ENCODE measurements at regions not wholly inside any gene's neighbourhood (a gene's known extent, or its start where the extent isn't known, plus 50 kb on each side); places are given as distances from the start of the nearest gene placed in this dataset.

GRCh38 chr10:91707236-91707635 is 74.4 kb upstream of the PPP1R3C start:
- no peaks in the 10 kb centered on the region for H3K79me2 ChIP-seq (ENCODE audit: insufficient read depth, low read length)
- H3F3A ChIP-seq (ENCODE audit: low read depth): no peaks in the 10 kb centered on the region
- no peak for TF ChIP-seq EZH2phosphoT487 (IDR thresholded peaks at IDR 0.05; ENCODE audit: borderline replicate concordance)
- no peak overlapping the region for H3K4me3 ChIP-seq (ENCODE audit: low read length, poor library complexity, severe bottlenecking)
- no peaks in the 10 kb centered on the region for H4K20me1 ChIP-seq (ENCODE audit: insufficient read depth, low read length, poor library complexity, severe bottlenecking)
- peaks cover 10% of the 10 kb centered on the region for H3K4me1 ChIP-seq (ENCODE audit: insufficient read depth, low read length, poor library complexity, severe bottlenecking)
- no peaks in the 10 kb centered on the region for H3K9me2 ChIP-seq (replicated peaks; ENCODE audit: low read depth, low read length)
- H3K27me3 ChIP-seq (ENCODE audit: insufficient read depth, low read length, poor library complexity, severe bottlenecking): no peaks in the 10 kb centered on the region
- no peaks in the 10 kb centered on the region for H3K9me3 ChIP-seq (ENCODE audit: insufficient read depth, low read depth, low read length)
- H2AFZ ChIP-seq (ENCODE audit: low read length): 0 out of 2 replicates have a peak overlapping the region, but pooled peaks have one; percentile 9
- H3K4me2 ChIP-seq (ENCODE audit: low read depth, low read length, poor library complexity, severe bottlenecking): no peak overlapping the region
- no peak overlapping the region for H3K9ac ChIP-seq (ENCODE audit: low read depth, low read length, poor library complexity, severe bottlenecking)
- no peaks in the 10 kb centered on the region for H3K36me3 ChIP-seq (ENCODE audit: insufficient read depth, low read length)

DNA sequence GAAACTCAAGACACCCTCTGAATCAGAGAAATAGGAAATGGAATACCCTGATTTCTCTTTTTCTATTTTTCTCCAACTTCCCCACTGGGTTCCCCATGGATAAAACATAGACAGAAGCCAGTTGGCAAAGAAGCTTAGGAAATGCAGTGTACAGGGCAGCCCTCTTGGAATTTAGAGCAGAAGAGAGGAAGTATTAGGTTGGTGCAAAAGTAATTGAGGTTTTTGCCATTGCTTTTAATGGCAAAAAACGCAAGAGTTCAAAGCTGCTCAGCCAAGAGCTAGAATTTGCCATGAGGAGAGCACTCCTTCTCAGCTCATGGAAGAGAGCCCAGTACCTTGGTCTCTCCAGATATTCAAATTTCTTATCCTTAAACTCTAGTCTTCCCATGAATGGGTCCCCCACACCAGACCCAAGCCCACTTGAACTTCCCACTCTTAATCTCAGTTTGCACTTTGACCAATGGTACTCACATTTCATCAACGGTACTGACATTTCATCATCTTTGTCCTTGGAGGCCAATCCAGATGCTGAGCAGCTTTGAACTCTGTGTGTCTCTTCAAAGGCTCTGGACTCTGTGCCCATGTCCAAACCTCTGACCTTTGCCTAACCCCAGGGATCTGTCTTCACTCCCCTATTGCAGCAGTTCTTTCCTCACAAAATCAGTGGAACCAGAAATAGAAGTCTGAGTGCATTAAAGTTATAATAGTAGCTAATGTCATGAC is 73.2 kb upstream of the PPP1R3C start:
- Histone ChIP-seq H2AFZ (ENCODE audit: low read length) (no peak overlapping the region), H3K4me2 (ENCODE audit: low read depth, low read length, poor library complexity, severe bottlenecking) (no peak overlapping the region), H3K27me3 (ENCODE audit: insufficient read depth, low read length, poor library complexity, severe bottlenecking) (no peaks in the 10 kb centered on the region), H3K9me2 (replicated peaks; ENCODE audit: low read depth, low read length) (no peaks in the 10 kb centered on the region), H3K4me1 (ENCODE audit: insufficient read depth, low read length, poor library complexity, severe bottlenecking) (peaks cover 10% of the 10 kb centered on the region), H3K79me2 (ENCODE audit: insufficient read depth, low read length) (no peaks in the 10 kb centered on the region), H3K4me3 (ENCODE audit: low read length, poor library complexity, severe bottlenecking) (no peak overlapping the region), H3F3A (ENCODE audit: low read depth) (no peaks in the 10 kb centered on the region), H3K9me3 (ENCODE audit: insufficient read depth, low read depth, low read length) (no peaks in the 10 kb centered on the region), H3K9ac (ENCODE audit: low read depth, low read length, poor library complexity, severe bottlenecking) (no peak overlapping the region), H4K20me1 (ENCODE audit: insufficient read depth, low read length, poor library complexity, severe bottlenecking) (no peaks in the 10 kb centered on the region), H3K36me3 (ENCODE audit: insufficient read depth, low read length) (no peaks in the 10 kb centered on the region)
- TF ChIP-seq EZH2phosphoT487 (IDR thresholded peaks at IDR 0.05; ENCODE audit: borderline replicate concordance) (no peak), CTCF (conservative IDR thresholded peaks at IDR 0.05; ENCODE audit: low read length) (no peak)

- Histone ChIP-seq H3K9me3 (ENCODE audit: insufficient read depth, low read depth, low read length) (no peaks in the 10 kb centered on the region), H3F3A (ENCODE audit: low read depth) (no peaks in the 10 kb centered on the region), H3K9me2 (replicated peaks; ENCODE audit: low read depth, low read length) (no peaks in the 10 kb centered on the region), H3K36me3 (ENCODE audit: insufficient read depth, low read length) (no peaks in the 10 kb centered on the region), H3K4me1 (ENCODE audit: insufficient read depth, low read length, poor library complexity, severe bottlenecking) (peaks cover under 1% of the 10 kb centered on the region), H3K79me2 (ENCODE audit: insufficient read depth, low read length) (no peaks in the 10 kb centered on the region), H4K20me1 (ENCODE audit: insufficient read depth, low read length, poor library complexity, severe bottlenecking) (no peaks in the 10 kb centered on the region), H3K4me2 (ENCODE audit: low read depth, low read length, poor library complexity, severe bottlenecking) (no peak overlapping the region), H3K27me3 (ENCODE audit: insufficient read depth, low read length, poor library complexity, severe bottlenecking) (no peaks in the 10 kb centered on the region), H3K9ac (ENCODE audit: low read depth, low read length, poor library complexity, severe bottlenecking) (no peak overlapping the region), H3K4me3 (ENCODE audit: low read length, poor library complexity, severe bottlenecking) (no peak overlapping the region), H2AFZ (ENCODE audit: low read length) (no peak overlapping the region)
- TF ChIP-seq EZH2phosphoT487 (IDR thresholded peaks at IDR 0.05; ENCODE audit: borderline replicate concordance) (no peak), CTCF (conservative IDR thresholded peaks at IDR 0.05; ENCODE audit: low read length) (no peak)
Measured at GRCh38 chr10:91702620-91703019, 69.7 kb upstream of the PPP1R3C start.

All from Loucy (cell line).